ENCODE measurements at regions not wholly inside any gene's neighbourhood (a gene's known extent, or its start where the extent isn't known, plus 50 kb on each side); places are given as distances from the start of the nearest gene placed in this dataset.

GRCh38 chr1:177591155-177591554, 378.7 kb downstream of the SEC16B start:
- Histone ChIP-seq H3K36me3 (no peaks in the 10 kb centered on the region), H3K9me3 (no peaks in the 10 kb centered on the region), H3K27ac (no peak overlapping the region), H3K4me1 (peaks cover 0 to 4% (median 0%) of the 10 kb centered on the region in 4 donors), H3K27me3 (no peaks in the 10 kb centered on the region), H3K4me3 (no peak overlapping the region)
- TF ChIP-seq POLR2A (IDR thresholded peaks at IDR 0.05) (no peak), EP300 (IDR thresholded peaks at IDR 0.05) (no peak), POLR2AphosphoS5 (IDR thresholded peaks at IDR 0.05) (no peak)
- TF ChIP-seq, protein P1, sequence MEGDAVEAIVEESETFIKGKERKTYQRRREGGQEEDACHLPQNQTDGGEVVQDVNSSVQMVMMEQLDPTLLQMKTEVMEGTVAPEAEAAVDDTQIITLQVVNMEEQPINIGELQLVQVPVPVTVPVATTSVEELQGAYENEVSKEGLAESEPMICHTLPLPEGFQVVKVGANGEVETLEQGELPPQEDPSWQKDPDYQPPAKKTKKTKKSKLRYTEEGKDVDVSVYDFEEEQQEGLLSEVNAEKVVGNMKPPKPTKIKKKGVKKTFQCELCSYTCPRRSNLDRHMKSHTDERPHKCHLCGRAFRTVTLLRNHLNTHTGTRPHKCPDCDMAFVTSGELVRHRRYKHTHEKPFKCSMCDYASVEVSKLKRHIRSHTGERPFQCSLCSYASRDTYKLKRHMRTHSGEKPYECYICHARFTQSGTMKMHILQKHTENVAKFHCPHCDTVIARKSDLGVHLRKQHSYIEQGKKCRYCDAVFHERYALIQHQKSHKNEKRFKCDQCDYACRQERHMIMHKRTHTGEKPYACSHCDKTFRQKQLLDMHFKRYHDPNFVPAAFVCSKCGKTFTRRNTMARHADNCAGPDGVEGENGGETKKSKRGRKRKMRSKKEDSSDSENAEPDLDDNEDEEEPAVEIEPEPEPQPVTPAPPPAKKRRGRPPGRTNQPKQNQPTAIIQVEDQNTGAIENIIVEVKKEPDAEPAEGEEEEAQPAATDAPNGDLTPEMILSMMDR (IDR thresholded peaks at IDR 0.05), result no peak
- 79 to 88% (median 83%) methylated on average over 11 of the region's 11 CpGs for WGBS, 5 donors
- intact Hi-C loops (cut with DNase I; ENCODE audit: low total_unique reads), result no loop called here
- DNase-seq, result peak in 1 of 2 donors; percentile 10

- TF ChIP-seq POLR2A (IDR thresholded peaks at IDR 0.05), result no peak
- TF ChIP-seq, protein P1 (IDR thresholded peaks at IDR 0.05), result no peak
- TF ChIP-seq POLR2AphosphoS5 (IDR thresholded peaks at IDR 0.05), result no peak
- no peak for TF ChIP-seq EP300 (IDR thresholded peaks at IDR 0.05)
- Histone ChIP-seq H3K9me3 (no peaks in the 10 kb centered on the region), H3K4me1 (peaks cover 0 to 11% (median 9%) of the 10 kb centered on the region in 4 donors), H3K27ac (no peak overlapping the region), H3K4me3 (no peak overlapping the region), H3K36me3 (no peaks in the 10 kb centered on the region), H3K27me3 (no peaks in the 10 kb centered on the region)
- peak; percentile 11 to 38 for DNase-seq
- intact Hi-C loops (cut with DNase I; ENCODE audit: low total_unique reads), result no loop called here
- WGBS, 5 donors, result 16 to 35% (median 30%) methylated on average over 3 of the region's 3 CpGs
Measured at GRCh38 chr1:177589166-177589565, 380.7 kb downstream of the SEC16B start.

DNA sequence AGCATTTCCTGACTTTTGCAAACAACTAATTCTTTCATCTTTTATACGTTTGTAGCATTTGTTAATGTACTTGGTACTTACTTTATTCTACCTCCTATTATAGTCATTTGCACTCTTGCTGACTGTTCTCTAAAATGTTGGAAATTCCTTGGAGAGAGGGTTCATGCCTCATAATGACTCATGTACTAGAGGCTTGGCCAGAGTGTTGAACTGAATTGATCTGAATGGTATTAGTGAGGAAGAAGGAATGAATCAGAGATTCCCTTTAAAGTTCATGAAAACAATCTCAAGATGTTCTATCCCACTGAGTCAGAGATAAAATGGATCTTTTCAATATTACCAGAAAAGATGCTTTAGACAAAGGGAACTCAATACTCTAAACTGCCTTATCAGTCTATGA, 383.4 kb downstream of the SEC16B start:
- Histone ChIP-seq H3K27me3 (no peaks in the 10 kb centered on the region), H3K4me1 (peaks cover 0 to 11% (median 9%) of the 10 kb centered on the region in 4 donors), H3K9me3 (no peaks in the 10 kb centered on the region), H3K27ac (no peak overlapping the region), H3K4me3 (no peak overlapping the region), H3K36me3 (no peaks in the 10 kb centered on the region)
- intact Hi-C loops (cut with DNase I; ENCODE audit: low total_unique reads), result no loop called here
- no peak for DNase-seq
- WGBS, 5 donors, result 64 to 77% (median 69%) methylated on average over 1 of the region's 1 CpG
- TF ChIP-seq POLR2AphosphoS5 (IDR thresholded peaks at IDR 0.05) (no peak), EP300 (IDR thresholded peaks at IDR 0.05) (no peak), POLR2A (IDR thresholded peaks at IDR 0.05) (no peak)
- TF ChIP-seq, protein P1 (IDR thresholded peaks at IDR 0.05), result no peak

DNA sequence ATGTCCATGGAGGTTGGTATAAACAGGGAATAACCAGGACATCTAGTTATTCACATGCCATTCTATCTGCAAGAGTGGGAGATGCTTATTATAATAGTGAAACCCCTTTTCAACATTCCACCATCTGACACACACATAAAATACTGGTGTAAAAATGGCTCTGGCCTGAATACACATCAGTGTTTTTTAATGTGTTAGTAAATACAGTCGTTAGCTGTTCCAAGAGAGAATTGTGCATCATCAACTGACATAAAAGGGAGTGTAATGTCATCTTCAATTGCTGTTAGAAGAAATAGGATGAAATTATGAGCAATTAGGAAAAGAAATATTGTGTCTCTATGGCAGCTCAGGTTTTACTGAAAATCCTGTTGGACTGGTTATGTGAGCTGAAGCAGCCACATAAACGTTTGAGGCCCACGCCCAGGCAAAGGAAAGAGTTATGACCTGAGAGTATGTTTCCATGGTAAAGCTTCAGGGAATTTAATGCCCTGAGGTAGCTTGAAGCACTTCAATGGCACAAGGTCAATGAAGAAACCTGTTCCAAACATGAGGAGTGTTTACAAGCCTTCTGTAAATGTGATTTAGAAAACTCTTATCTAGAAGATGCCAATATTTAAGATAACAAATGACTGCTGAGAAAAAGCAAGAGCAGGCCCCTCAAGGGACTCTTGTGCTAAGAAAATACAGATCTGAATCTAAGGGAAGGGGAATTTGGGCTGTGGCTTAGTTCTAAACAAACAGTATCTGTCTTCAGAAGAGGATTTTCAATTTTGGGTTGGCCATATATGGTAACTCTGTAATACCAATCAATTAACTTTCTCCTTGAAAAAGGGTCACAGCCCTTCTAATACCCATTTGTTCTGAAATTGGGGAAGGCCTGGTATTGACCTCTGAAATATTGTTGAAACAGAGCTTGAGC, 384.3 kb downstream of the SEC16B start:
- 23 to 32% (median 28%) methylated on average over 3 of the region's 3 CpGs for WGBS, 5 donors
- Histone ChIP-seq H3K27ac (peak overlapping the region in 1 of 5 donors; percentile 15), H3K27me3 (no peaks in the 10 kb centered on the region), H3K4me3 (no peak overlapping the region), H3K9me3 (no peaks in the 10 kb centered on the region), H3K4me1 (peaks cover 0 to 11% (median 9%) of the 10 kb centered on the region in 4 donors), H3K36me3 (no peaks in the 10 kb centered on the region)
- intact Hi-C loops (cut with DNase I; ENCODE audit: low total_unique reads), result no loop called here
- peak in 1 of 3 donors; percentile 20 for TF ChIP-seq POLR2AphosphoS5 (IDR thresholded peaks at IDR 0.05)
- TF ChIP-seq, protein P1 (IDR thresholded peaks at IDR 0.05), result no peak
- peak; percentile 54 to 93 for DNase-seq
